NB4 (cell line): ENCODE measurements at regions not wholly inside any gene's neighbourhood (a gene's known extent, or its start where the extent isn't known, plus 50 kb on each side); places are given as distances from the start of the nearest gene placed in this dataset.
"Not testable (repeated sequence)": the region's sequence is repeated elsewhere in the genome, so short reads cannot be mapped to it uniquely, and the experiment has no call there.

Experiments used
- CTCF ChIP-seq: IDR thresholded peaks from one replicate; pipeline ENCODE4 v1.5.1; 2012; ENCODE audit warnings: low read depth, low read length
- MYC ChIP-seq: IDR thresholded peaks from 2 replicates; pipeline ENCODE4 v1.6.1; 2011; ENCODE audit warnings: low read depth, low read length
- POLR2A ChIP-seq: IDR thresholded peaks from 2 replicates; pipeline ENCODE4 v1.6.1; 2011; ENCODE audit warnings: mild to moderate bottlenecking; ENCODE audit not compliant: insufficient read length; ENCODE audit errors: extremely low read depth

- not testable (repeated sequence) for TF ChIP-seq CTCF, POLR2A, MYC
Measured at GRCh38 chr9:62869061-62869460, 1679.2 kb downstream of the SPATA31A7 start.
